ENCODE measurements at regions not wholly inside any gene's neighbourhood (a gene's known extent, or its start where the extent isn't known, plus 50 kb on each side); places are given as distances from the start of the nearest gene placed in this dataset.
A peak's percentile ranks its signal among the peaks of the same experiment; 100 is the strongest.

- no peak for DNase-seq (ENCODE audit: low read depth)
Measured at GRCh38 chr1:50358962-50359361, 64.3 kb downstream of the DMRTA2 start.

GRCh38 chr1:50357186-50357585 is 66.1 kb downstream of the DMRTA2 start:
- DNase-seq (ENCODE audit: low read depth) = no peak

GRCh38 chr1:50354813-50355212 is 68.4 kb downstream of the DMRTA2 start:
- DNase-seq (ENCODE audit: low read depth) = no peak

GRCh38 chr1:50352428-50352827 is 70.8 kb downstream of the DMRTA2 start:
- no peak for DNase-seq (ENCODE audit: low read depth)

- DNase-seq (ENCODE audit: low read depth) = no peak
Measured at GRCh38 chr1:50350868-50351267, 72.4 kb downstream of the DMRTA2 start.

DNA sequence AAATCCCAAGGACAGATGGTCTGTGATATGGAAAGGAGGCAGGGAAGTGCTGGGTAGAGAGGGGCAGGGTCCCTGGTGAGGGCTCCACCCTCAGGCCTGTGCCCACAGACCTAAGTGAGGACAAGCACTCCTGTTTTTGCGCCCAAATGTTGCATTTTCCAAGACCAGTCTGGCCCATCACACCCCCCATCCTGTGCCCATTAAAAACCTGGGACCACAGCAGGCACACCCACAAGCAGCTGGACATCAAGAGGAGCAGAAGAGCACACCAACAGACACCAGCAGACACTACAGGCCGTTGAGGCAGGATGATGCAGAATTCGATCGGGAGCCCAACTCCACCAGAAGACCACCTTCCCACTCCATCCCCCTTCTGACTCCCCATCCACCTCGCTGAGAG is 72.8 kb downstream of the DMRTA2 start:
- no peak for DNase-seq (ENCODE audit: low read depth)

GRCh38 chr1:50349242-50349565 is 74.0 kb downstream of the DMRTA2 start:
- DNase-seq (ENCODE audit: low read depth) = no peak

DNA sequence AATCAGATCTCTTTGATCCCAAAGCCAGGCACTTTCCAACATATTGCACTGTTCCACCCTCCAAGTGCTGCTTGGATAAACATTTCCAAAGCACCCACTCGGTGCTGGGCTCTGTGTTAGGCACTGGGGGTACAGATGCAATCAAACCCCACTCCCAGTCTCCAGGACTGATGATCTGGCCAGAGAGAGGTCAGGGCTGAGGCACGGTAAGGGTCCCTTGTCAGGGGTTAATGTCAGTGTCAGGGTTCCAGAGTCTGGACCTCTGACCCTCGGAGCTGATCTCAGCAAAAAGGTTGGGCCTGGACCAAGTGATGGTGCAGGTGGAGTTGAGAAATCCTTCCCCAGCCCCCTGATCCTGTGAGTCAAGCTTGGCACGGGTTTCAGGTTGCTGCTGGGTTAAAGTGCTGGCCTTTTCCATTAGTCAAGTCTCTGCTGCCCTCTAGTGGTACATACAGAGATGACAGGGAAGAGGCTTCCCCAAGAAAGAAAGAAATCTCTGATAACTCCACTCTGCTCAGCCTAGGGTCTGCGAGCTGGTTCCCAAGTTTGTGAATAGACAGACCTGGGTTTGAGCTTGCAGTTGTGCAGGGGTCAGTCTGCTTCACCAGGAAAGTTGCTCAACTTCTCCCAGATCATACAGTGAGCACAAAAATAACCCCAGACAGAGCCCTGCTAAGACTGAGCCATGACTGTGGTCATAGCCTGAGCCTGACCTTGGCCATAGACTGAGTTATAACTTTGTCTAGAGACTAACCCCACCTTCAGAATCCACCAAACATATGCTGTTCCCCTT is 74.6 kb downstream of the DMRTA2 start:
- DNase-seq (ENCODE audit: low read depth) = peak; percentile 44

- no peak for DNase-seq (ENCODE audit: low read depth)
Measured at GRCh38 chr1:50347933-50348332, 75.3 kb downstream of the DMRTA2 start.

- DNase-seq (ENCODE audit: low read depth) = no peak
Measured at GRCh38 chr1:50346621-50347020, 76.6 kb downstream of the DMRTA2 start.

GRCh38 chr1:50343323-50343722 is 79.9 kb downstream of the DMRTA2 start:
- no peak for DNase-seq (ENCODE audit: low read depth)

- no peak for DNase-seq (ENCODE audit: low read depth)
Measured at GRCh38 chr1:50342525-50342924, 80.7 kb downstream of the DMRTA2 start.

DNA sequence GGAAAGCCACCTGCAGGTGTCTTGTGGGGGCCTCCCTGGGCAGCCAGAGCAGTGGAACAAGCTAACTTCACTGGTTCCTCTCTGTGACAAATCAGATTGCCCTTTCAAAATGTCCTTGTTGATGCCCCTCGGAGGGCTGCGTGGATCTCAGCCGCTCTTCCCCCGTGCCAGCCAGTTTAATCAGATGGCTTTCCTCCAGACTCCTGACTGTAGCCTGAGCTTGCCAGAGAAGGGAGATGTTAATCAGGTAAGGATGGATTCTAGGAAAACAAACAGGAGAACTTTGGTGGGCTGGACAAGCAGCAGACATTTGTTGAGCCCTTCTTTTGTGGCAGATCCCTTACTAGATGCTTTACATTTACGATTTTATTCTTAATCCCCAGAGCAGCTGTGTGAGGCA is 88.2 kb downstream of the DMRTA2 start:
- no peak for DNase-seq (ENCODE audit: low read depth)

DNA sequence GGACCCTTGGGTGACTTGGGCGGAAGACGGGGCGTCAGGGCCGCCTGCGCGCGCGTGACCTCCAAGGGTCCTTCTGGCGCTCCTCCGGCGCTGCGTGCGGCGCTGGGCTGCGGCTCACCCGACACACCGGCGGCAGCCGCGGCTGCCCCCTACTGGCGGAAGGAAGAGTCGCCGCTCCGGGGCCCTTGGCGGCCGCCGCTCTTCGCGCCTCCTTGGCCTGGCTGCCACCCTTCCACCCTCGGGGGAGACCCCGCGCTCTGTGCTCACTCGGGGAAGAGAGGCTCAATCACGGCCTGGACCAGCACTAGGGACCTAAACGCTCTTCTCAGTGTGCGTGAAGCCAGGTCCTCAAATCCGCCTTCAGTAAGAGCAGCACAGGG is 89.7 kb downstream of the DMRTA2 start:
- DNase-seq (ENCODE audit: low read depth) = no peak

- DNase-seq (ENCODE audit: low read depth) = peak; percentile 13
Measured at GRCh38 chr1:50332941-50333594, 90.2 kb downstream of the DMRTA2 start.

DNA sequence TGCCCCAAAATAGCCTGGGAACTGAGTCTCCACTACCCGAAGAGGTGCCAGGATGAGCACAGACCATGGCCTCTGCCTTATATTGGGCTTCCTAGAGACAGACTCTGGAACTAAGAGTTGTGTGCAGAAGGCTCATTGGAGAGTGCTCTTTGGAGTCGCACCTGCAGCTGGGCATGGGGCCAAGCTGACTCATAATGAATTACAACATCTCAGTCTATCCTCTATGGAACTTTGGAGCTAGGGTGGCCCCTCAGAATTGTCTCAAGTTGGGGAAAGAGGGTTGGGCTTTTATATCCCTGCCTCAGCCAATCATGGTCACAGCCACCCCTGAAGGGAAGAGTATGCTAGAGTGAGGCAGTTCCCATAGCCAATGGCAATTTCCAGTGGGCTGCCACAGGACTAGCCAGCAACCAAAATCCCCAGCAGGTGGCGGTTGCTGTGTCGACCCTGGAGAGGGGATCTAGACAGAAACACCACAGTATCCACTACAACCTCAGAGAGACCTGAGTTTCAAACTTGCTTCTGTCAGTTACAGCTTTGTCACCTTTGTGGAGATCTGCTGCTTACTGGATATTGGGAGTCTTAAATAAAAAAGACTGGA is 93.8 kb downstream of the DMRTA2 start:
- no peak for DNase-seq (ENCODE audit: low read depth)

DNA sequence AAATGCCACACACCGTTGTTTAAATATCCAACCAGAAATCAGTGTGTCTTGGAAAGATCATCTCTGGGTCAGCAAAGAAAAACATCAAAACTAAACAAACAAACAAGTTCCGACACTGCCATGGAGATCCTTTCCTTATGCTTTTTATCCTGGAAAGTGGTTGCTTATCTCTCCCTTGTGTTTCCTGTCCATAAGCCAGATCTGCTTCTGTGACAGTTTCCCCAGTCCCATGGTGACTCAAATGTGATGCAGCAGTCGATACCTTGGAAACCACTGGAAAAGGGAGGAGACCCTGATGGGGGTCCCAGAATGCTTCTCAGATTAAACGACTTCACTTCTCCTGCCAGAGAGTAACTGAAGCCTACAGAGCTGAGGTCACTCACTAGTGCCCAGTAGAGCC is 94.7 kb downstream of the DMRTA2 start:
- no peak for DNase-seq (ENCODE audit: low read depth)

DNA sequence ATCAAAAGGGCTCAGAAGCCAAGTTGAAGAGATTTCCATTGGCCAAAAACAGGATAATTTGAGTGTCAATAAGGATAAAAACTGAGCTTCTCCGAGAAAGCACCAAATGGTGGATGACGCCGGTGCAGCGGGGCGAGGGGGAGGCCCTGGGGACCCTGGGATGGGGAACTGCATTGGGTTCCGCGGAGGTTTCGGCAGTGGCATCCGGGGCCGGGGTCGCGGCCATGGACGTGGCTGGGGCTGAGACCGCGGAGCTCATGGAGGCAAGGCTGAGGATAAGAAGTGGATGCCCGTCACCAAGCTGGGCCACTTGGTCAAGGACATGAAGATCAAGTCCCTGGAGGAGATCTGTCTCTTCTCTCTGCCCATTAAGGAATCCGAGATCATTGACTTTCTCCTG is 97.2 kb downstream of the DMRTA2 start:
- no peak for DNase-seq (ENCODE audit: low read depth)

DNA sequence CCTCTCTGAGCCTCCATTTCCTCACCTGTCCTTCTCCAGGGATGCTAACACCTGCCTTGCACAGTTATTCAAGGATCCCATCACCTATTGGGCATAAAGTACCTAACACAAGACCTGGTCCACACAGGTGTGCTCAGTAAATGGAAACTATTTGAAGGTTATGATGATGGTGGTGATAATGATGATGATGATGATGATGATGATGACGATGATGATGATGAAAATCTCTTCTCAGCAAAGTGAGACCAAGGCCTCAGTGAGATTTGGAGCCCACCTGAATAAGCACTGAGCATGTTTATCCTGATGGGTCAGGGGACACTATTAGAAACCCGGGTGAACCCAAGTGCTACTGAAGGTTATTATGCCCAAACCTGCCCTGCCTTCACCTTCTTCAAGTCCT is 100.7 kb downstream of the DMRTA2 start:
- no peak for DNase-seq (ENCODE audit: low read depth)

DNA sequence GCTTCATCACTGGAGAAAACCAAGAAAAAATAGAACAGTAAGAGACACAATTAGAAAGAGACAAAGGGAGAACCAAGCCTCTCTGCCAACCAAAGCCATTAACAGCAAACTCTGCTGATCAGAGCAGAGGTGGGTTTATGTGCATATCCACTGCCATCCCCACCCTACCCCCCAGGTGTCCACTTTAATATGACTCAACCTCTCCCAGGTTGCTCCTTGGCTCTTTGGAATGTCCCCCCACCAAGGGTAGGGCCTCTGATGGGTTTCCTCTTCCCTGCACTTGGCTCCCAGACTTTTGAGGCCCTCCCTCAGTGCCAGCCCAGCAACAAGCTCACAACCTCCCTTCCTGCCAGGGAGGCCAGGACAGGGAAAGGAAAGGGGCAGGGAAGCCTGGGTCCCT is 104.8 kb downstream of the DMRTA2 start:
- no peak for DNase-seq (ENCODE audit: low read depth)

DNA sequence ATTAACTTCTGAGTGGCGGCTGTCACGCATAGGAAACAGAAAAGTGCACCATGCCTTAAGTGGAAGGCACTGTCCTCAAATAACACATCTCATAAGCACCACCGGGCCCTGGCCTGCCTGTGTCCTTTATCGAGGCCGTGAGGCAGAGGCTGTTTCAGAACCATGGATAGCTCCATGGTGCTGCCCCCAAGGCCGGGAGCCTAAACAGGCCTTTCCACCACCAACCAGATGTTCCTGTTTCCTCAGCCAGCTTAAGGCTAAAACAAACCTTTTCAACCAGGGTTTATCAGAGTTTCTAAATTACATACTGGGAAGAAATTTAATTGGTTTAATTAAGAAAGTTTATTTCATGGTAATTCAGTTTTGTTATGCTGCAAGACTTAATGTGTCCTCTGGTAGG is 114.4 kb downstream of the DMRTA2 start:
- DNase-seq (ENCODE audit: low read depth) = peak; percentile 25

- DNase-seq (ENCODE audit: low read depth) = no peak
Measured at GRCh38 chr1:50305808-50306207, 117.4 kb downstream of the DMRTA2 start.

GRCh38 chr1:50300297-50300696 is 122.9 kb downstream of the DMRTA2 start:
- DNase-seq (ENCODE audit: low read depth) = no peak
